GM12878 (cell line): ENCODE measurements at regions not wholly inside any gene's neighbourhood (a gene's known extent, or its start where the extent isn't known, plus 50 kb on each side); places are given as distances from the start of the nearest gene placed in this dataset.

Experiments
- ATAC-seq: fragments of 200-7000 bp; cut with Tn5 transposase; 3 replicates; pipeline ENCODE4 v1.9.1; 2020; ENCODE audit warnings: mild to moderate bottlenecking, moderate library complexity
- BruUV-seq: library from RNA; stranded (reverse); fragments of 400-500 nt; replicated peaks from 2 replicates; lab custom pipeline; 2021; lab: Mats Ljungman, UMichigan
- CTCF ChIA-PET: fragments of 300-600 bp; sonication (Branson Sonifier 250); formaldehyde crosslinking; extraction: SDS; loops from one replicate; lab custom pipeline; 2021; ENCODE audit warnings: inconsistent platforms; lab: Yijun Ruan, JAX
- POLR2A ChIA-PET: fragments of 350-600 bp; formaldehyde crosslinking; extraction: SDS; loops from one replicate; lab custom pipeline; 2021; ENCODE audit warnings: inconsistent platforms; lab: Charles Lee
- RAD21 ChIA-PET: fragments of 300-600 bp; sonication (Branson Sonifier 250); formaldehyde crosslinking; loops from one replicate; lab custom pipeline; 2023; ENCODE audit warnings: antibody characterized with exemption; ENCODE audit not compliant: unreplicated experiment; lab: Charles Lee
- SMC1A ChIA-PET: fragments of 300-600 bp; sonication (Branson Sonifier 250); formaldehyde crosslinking; loops from one replicate; lab custom pipeline; 2023; ENCODE audit not compliant: unreplicated experiment, uncharacterized antibody; lab: Charles Lee
- DNase-seq: peaks from one replicate; pipeline ENCODE4 v3.0.0-alpha.2; 2011; ENCODE audit warnings: low read depth, low spot score
- FAIRE-seq: peaks from 3 replicates; lab custom pipeline; 2011; peaks lifted over from hg19 to GRCh38; lab: Jason Lieb, UNC
- H2AFZ ChIP-seq: 2 replicates; pipeline ENCODE4 v1.6.0; 2011; ENCODE audit warnings: low read depth, low read length, control low read depth; ENCODE audit not compliant: control insufficient read depth
- H3K27ac ChIP-seq: 2 replicates; pipeline ENCODE4 v1.5.1; 2011; ENCODE audit warnings: control low read depth; ENCODE audit not compliant: control insufficient read depth, insufficient read depth
- H3K27me3 ChIP-seq, 2 experiments: replicated peaks in 1 of 2; 2 replicates each; pipeline versions ENCODE4 v1.6.0 to v1.6.1; 2011; ENCODE audit warnings: low read length in 1 of 2; ENCODE audit not compliant: control insufficient read depth in 2 of 2, insufficient read depth in 2 of 2
- H3K36me3 ChIP-seq, 2 experiments: 2 replicates each; pipeline ENCODE4 v1.5.1; 2011; ENCODE audit warnings: low read length in 1 of 2; ENCODE audit not compliant: control insufficient read depth in 2 of 2, insufficient read depth in 2 of 2
- H3K4me1 ChIP-seq: 2 replicates; pipeline ENCODE4 v1.6.1; 2011; ENCODE audit warnings: mild to moderate bottlenecking, low read length, moderate library complexity, mixed read lengths; ENCODE audit not compliant: control insufficient read depth, insufficient read depth
- H3K4me2 ChIP-seq: 2 replicates; pipeline ENCODE4 v1.6.0; 2011; ENCODE audit warnings: control low read depth; ENCODE audit not compliant: control insufficient read depth, insufficient read depth
- H3K4me3 ChIP-seq: fragments of 200-600 bp; sonication (generic); 2 replicates; pipeline ENCODE4 v1.5.1; 2016
- H3K79me2 ChIP-seq: 2 replicates; pipeline ENCODE4 v1.6.0; 2011; ENCODE audit warnings: low read length; ENCODE audit not compliant: control insufficient read depth, insufficient read depth
- H3K9ac ChIP-seq: 2 replicates; pipeline ENCODE4 v1.8.0; 2011; ENCODE audit warnings: low read length, control low read depth, mixed read lengths; ENCODE audit not compliant: control insufficient read depth, insufficient read depth
- H3K9me3 ChIP-seq: replicated peaks from 3 replicates; pipeline ENCODE4 v1.5.1; 2011; ENCODE audit warnings: mild to moderate bottlenecking, low read length; ENCODE audit not compliant: control insufficient read depth, insufficient read depth
- H4K20me1 ChIP-seq: 2 replicates; pipeline ENCODE4 v1.6.0; 2011; ENCODE audit not compliant: control insufficient read depth, insufficient read depth
- IRF4 ChIP-seq: IDR thresholded peaks from 2 replicates; pipeline ENCODE4 v1.6.1; 2011; ENCODE audit warnings: low read depth, low read length
- MEF2A ChIP-seq: IDR thresholded peaks from 2 replicates; pipeline ENCODE4 v1.6.1; 2011; ENCODE audit warnings: low read depth, mild to moderate bottlenecking, low read length, moderate library complexity; ENCODE audit not compliant: insufficient read depth
- NR2C1 ChIP-seq: fragments of 450-650 bp; IDR thresholded peaks from 2 replicates; pipeline ENCODE4 v1.6.1; 2017; ENCODE audit warnings: antibody characterized with exemption, mild to moderate bottlenecking, moderate library complexity
- SIX5 ChIP-seq: IDR thresholded peaks from 2 replicates; pipeline ENCODE4 v1.6.1; 2011; ENCODE audit warnings: mild to moderate bottlenecking, low read depth, low read length, moderate library complexity; ENCODE audit not compliant: severe bottlenecking
- WGBS: methylation state at CpG from one replicate; pipeline ENCODE4 v1.1.6; 2016; ENCODE audit warnings: low lambda C conversion rate; ENCODE audit not compliant: insufficient replicate concordance, insufficient coverage; ENCODE audit errors: missing lambda C conversion rate; 5-methylcytosine and 5-hydroxymethylcytosine counted together
- in situ Hi-C: fragments of 300-500 bp; cut with MboI; formaldehyde crosslinking; loops from 9 replicates; pipeline ENCODE4 v1.14.3; 2018; ENCODE audit warnings: mixed read lengths
- intact Hi-C: fragments of 100-400 bp; cut with micrococcal nuclease; formaldehyde crosslinking; loops from one replicate; pipeline ENCODE4 v1.14.2; 2022; ENCODE audit not compliant: unreplicated experiment
- TF ChIP-seq, protein P1 (sequence below): fragments of 150-350 bp; IDR thresholded peaks from 2 replicates; pipeline ENCODE4 v1.6.1; 2014; ENCODE audit warnings: mild to moderate bottlenecking, low read depth, low read length
- TF ChIP-seq, protein P2 (sequence below): fragments of 450-650 bp; formaldehyde crosslinking; IDR thresholded peaks from 2 replicates; pipeline ENCODE4 v1.5.0; 2022; ENCODE audit warnings: mild to moderate bottlenecking, missing genetic modification characterization
- TF ChIP-seq, protein P3 (sequence below): fragments of 450-650 bp; IDR thresholded peaks from 2 replicates; pipeline ENCODE4 v1.6.1; 2014; ENCODE audit warnings: mild to moderate bottlenecking

DNA sequence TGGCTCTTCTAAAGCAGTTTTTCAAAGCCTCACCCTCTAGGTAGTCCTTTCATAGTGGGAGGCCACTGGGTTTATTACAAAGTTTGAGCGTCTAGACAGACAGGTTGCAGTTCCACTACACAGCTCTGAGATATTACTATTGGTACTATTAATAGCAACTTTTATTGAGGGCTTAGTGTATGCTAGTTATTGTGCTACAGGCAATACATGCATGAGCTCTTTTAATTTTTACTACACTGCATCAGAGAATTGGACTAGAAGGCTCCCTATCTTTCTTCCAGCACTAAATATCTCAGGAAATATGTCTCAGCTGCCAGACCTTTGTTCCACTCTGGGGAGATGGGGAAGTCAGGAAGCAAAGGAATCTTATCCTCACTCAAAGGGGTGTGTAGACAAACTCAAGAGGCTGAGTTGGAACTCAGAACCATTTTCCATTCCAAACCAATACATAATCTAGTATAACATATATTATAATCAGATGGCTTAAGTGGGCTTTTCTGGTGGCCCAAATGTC is 161.8 kb upstream of the SLC38A2 start:
- 36% methylated on average over 1 of the region's 1 CpG for WGBS
- POLR2A ChIA-PET, result interaction anchor here (1.1 kb wide), 1 partner anchor 15 kb away, joined by 4 read pairs; no protein-coding TSS in a partner anchor
- intact Hi-C loops (no loop called here), in situ Hi-C loops (no loop called here)
- FAIRE-seq (no peak), DNase-seq (no peak), ATAC-seq (no peak)
- H3K79me2 ChIP-seq, result no peaks in the 10 kb centered on the region
- peaks cover 6% of the 10 kb centered on the region; the same call in 2 of the 3 replicates for H3K9me3 ChIP-seq
- SMC1A ChIA-PET, result interaction anchor here (0.6 to 2.4 kb wide), 5 partner anchors 10 to 450 kb away, joined by 3 to 11 read pairs (median 5); no protein-coding TSS in a partner anchor
- no peak overlapping the region for H3K9ac ChIP-seq
- CTCF ChIA-PET, result interaction anchor here (0.9 kb wide), 1 partner anchor 123 kb away, joined by 3 read pairs; no protein-coding TSS in a partner anchor
- H3K27ac ChIP-seq, result no peak overlapping the region
- no peak overlapping the region for H3K4me2 ChIP-seq
- RAD21 ChIA-PET, result interaction anchor here (1.3 to 1.8 kb wide), 2 partner anchors 12 to 58 kb away, joined by 3 to 6 read pairs; no protein-coding TSS in a partner anchor
- no peak overlapping the region for H2AFZ ChIP-seq
- no TSS peak for BruUV-seq
- TF ChIP-seq, protein P1, sequence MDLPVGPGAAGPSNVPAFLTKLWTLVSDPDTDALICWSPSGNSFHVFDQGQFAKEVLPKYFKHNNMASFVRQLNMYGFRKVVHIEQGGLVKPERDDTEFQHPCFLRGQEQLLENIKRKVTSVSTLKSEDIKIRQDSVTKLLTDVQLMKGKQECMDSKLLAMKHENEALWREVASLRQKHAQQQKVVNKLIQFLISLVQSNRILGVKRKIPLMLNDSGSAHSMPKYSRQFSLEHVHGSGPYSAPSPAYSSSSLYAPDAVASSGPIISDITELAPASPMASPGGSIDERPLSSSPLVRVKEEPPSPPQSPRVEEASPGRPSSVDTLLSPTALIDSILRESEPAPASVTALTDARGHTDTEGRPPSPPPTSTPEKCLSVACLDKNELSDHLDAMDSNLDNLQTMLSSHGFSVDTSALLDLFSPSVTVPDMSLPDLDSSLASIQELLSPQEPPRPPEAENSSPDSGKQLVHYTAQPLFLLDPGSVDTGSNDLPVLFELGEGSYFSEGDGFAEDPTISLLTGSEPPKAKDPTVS, result no peak
- TF ChIP-seq MEF2A, result no peak
- no peak overlapping the region for H3K4me3 ChIP-seq
- H3K27me3 ChIP-seq, result no peaks in the 10 kb centered on the region
- no peaks in the 10 kb centered on the region for H3K36me3 ChIP-seq
- H3K4me1 ChIP-seq, result peaks cover 12% of the 10 kb centered on the region
- no peaks in the 10 kb centered on the region for H4K20me1 ChIP-seq

DNA sequence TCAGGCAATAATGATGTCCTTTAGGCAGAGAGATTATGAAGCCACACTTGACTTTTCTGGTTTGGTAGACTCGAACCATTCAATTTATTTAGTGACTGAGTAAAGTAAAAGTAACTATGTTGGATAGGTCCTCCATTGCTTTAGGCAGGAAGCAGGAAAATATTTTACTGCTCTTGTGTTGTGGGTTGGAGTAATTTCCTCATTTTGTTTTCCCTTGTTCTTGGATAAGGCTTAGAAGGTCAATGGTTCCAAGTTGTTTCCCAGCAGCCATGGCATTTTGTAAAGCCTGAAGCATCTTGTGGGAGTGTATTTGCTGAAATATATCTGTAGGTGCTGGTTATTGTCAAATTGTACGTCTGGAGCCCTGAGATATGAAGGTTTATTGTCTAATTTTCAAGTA is 161.2 kb upstream of the SLC38A2 start:
- TF ChIP-seq, protein P2, sequence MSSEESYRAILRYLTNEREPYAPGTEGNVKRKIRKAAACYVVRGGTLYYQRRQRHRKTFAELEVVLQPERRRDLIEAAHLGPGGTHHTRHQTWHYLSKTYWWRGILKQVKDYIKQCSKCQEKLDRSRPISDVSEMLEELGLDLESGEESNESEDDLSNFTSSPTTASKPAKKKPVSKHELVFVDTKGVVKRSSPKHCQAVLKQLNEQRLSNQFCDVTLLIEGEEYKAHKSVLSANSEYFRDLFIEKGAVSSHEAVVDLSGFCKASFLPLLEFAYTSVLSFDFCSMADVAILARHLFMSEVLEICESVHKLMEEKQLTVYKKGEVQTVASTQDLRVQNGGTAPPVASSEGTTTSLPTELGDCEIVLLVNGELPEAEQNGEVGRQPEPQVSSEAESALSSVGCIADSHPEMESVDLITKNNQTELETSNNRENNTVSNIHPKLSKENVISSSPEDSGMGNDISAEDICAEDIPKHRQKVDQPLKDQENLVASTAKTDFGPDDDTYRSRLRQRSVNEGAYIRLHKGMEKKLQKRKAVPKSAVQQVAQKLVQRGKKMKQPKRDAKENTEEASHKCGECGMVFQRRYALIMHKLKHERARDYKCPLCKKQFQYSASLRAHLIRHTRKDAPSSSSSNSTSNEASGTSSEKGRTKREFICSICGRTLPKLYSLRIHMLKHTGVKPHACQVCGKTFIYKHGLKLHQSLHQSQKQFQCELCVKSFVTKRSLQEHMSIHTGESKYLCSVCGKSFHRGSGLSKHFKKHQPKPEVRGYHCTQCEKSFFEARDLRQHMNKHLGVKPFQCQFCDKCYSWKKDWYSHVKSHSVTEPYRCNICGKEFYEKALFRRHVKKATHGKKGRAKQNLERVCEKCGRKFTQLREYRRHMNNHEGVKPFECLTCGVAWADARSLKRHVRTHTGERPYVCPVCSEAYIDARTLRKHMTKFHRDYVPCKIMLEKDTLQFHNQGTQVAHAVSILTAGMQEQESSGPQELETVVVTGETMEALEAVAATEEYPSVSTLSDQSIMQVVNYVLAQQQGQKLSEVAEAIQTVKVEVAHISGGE (CRISPR knock-in tag), result no peak
- TF ChIP-seq, protein P3, sequence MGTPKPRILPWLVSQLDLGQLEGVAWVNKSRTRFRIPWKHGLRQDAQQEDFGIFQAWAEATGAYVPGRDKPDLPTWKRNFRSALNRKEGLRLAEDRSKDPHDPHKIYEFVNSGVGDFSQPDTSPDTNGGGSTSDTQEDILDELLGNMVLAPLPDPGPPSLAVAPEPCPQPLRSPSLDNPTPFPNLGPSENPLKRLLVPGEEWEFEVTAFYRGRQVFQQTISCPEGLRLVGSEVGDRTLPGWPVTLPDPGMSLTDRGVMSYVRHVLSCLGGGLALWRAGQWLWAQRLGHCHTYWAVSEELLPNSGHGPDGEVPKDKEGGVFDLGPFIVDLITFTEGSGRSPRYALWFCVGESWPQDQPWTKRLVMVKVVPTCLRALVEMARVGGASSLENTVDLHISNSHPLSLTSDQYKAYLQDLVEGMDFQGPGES, result no peak
- TF ChIP-seq, protein P1, result no peak
- TF ChIP-seq NR2C1 (no peak), SIX5 (no peak), IRF4 (no peak)
- no peaks in the 10 kb centered on the region for H3K27me3 ChIP-seq
- no peak for ATAC-seq
- intact Hi-C loops (no loop called here), in situ Hi-C loops (no loop called here)
- no peak for DNase-seq
- H3K27ac ChIP-seq, result no peak overlapping the region
- H3K4me2 ChIP-seq, result no peak overlapping the region
- no peaks in the 10 kb centered on the region for H3K79me2 ChIP-seq
- H3K9me3 ChIP-seq, result peaks cover 6% of the 10 kb centered on the region; the same call in 2 of the 3 replicates
- RAD21 ChIA-PET, result no interaction called here
- no peak for FAIRE-seq
- H3K36me3 ChIP-seq, result no peaks in the 10 kb centered on the region
- CTCF ChIA-PET, result no interaction called here
- no peaks in the 10 kb centered on the region for H4K20me1 ChIP-seq
- no TSS peak for BruUV-seq
- peaks cover 12% of the 10 kb centered on the region for H3K4me1 ChIP-seq
- SMC1A ChIA-PET, result interaction anchor here (1.4 to 2.4 kb wide), 4 partner anchors 9 to 13 kb away, joined by 3 to 11 read pairs (median 8); no protein-coding TSS in a partner anchor
- 66% methylated on average over 2 of the region's 2 CpGs for WGBS
- no peak overlapping the region for H3K4me3 ChIP-seq
- H3K9ac ChIP-seq, result no peak overlapping the region
- POLR2A ChIA-PET, result interaction anchor here (0.6 kb wide), 1 partner anchor 11 kb away, joined by 5 read pairs; no protein-coding TSS in a partner anchor
- H2AFZ ChIP-seq, result no peak overlapping the region
